AG04449 (cell line): ENCODE measurements at regions not wholly inside any gene's neighbourhood (a gene's known extent, or its start where the extent isn't known, plus 50 kb on each side); places are given as distances from the start of the nearest gene placed in this dataset.

Source experiments
- CTCF ChIA-PET: fragments of 350-600 bp; formaldehyde crosslinking; extraction: SDS; loops from one replicate; lab custom pipeline; 2021; ENCODE audit warnings: antibody characterized with exemption; lab: Yijun Ruan, JAX
- POLR2A ChIA-PET: fragments of 400-600, 350-600 bp; formaldehyde crosslinking; extraction: SDS; loops from one replicate; lab custom pipeline; 2020; ENCODE audit warnings: antibody characterized with exemption, inconsistent platforms; lab: Yijun Ruan, JAX
- DNase-seq: peaks from one replicate; pipeline ENCODE4 v3.0.0-alpha.2; 2010; ENCODE audit warnings: low read depth, low spot score
- H3K4me3 ChIP-seq: 2 replicates; pipeline ENCODE4 v1.5.1; 2011; ENCODE audit warnings: low read depth, mild to moderate bottlenecking, control low read depth, low read length
- CTCF ChIP-seq: IDR thresholded peaks from one replicate; pipeline ENCODE4 v1.5.1; 2011; ENCODE audit warnings: mild to moderate bottlenecking, moderate library complexity, low read length, control low read depth, inconsistent platforms; ENCODE audit not compliant: insufficient read depth; ENCODE audit errors: missing control alignments

- CTCF ChIA-PET: no interaction called here
- POLR2A ChIA-PET: no interaction called here
- TF ChIP-seq CTCF: no peak
- no peak overlapping the region for H3K4me3 ChIP-seq
- DNase-seq: no peak
These were observed 182.8 kb downstream of the PIK3C3 start for GRCh38 chr18:42137693-42138375.

DNA sequence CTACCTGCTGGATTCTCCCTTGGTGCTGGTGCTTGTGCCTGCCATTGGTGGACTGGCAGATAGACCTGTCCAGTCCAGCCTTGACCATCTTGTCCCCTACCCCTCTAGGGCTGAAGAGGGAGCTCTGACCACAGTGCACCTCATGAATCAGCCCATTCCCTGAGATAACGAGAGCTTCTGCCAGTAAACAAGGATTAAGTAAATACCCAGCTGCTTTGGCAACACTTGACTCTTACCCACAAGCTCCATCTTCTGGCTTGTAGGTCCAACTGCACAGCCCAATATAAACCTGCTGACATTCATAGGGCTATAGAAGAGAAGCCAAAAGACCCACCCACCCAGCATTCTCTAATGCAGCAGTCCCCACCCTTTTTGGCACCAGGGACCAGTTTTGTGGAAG lies 186.4 kb downstream of the PIK3C3 start:
- CTCF ChIA-PET: interaction anchor here (0.7 kb wide), 1 partner anchor 27 kb away, joined by 3 read pairs; no protein-coding TSS in a partner anchor
- POLR2A ChIA-PET: no interaction called here
- no peak overlapping the region for H3K4me3 ChIP-seq
- DNase-seq: no peak
- TF ChIP-seq CTCF: no peak

GRCh38 chr18:42155024-42155423 lies 200.0 kb downstream of the PIK3C3 start:
- ChIA-PET POLR2A (no interaction called here), CTCF (interaction anchor here (0.6 to 1.5 kb wide), 2 partner anchors 41 to 142 kb away, joined by 3 to 5 read pairs; no protein-coding TSS in a partner anchor)
- no peak for DNase-seq
- TF ChIP-seq CTCF: no peak
- H3K4me3 ChIP-seq: no peak overlapping the region

DNA sequence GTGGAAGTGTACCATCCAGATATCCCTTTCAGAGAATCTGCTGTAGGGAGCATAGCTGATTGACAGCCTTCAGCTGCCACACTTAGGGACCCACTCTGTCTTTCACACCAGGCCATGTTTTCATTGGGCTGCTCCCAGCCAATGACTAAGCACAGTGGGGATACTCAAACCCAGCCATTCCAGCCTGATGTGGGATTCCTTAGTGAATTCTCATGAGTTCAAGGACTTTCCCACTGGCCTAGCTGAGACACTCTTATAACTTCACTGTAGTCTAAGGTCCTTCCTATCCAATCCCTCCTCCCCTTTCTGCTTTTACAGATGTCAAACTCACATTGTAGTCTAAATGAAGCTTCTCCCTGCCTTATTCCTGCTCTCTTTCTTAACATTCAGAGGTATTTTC lies 201.2 kb downstream of the PIK3C3 start:
- no peak for TF ChIP-seq CTCF
- H3K4me3 ChIP-seq: no peak overlapping the region
- DNase-seq: no peak
- ChIA-PET POLR2A (no interaction called here), CTCF (interaction anchor here (1.5 kb wide), 1 partner anchor 42 kb away, joined by 5 read pairs; no protein-coding TSS in a partner anchor)

GRCh38 chr18:42157420-42157819 lies 202.4 kb downstream of the PIK3C3 start:
- no peak for DNase-seq
- ChIA-PET CTCF (no interaction called here), POLR2A (no interaction called here)
- no peak overlapping the region for H3K4me3 ChIP-seq
- no peak for TF ChIP-seq CTCF

DNA sequence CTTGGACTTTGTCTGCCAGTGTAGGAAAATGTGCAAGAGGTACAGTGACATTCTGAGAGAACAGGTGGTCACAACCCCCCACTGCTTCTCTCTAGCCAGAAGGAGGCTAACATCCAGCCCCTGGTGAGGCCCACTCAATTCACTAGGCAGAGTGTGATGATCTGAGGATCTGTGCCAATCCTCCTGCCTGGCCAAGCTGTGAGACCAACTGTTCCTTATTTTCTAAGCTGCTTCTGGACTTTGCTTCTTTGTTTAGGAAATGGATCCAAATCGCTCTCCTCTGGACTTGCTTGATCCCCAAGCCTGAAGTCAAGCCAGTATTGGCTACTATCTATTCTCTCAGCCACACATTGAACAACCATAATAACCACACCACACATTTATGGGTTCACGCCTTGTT lies 202.8 kb downstream of the PIK3C3 start:
- ChIA-PET POLR2A (no interaction called here), CTCF (interaction anchor here (0.7 kb wide), 1 partner anchor 44 kb away, joined by 3 read pairs; no protein-coding TSS in a partner anchor)
- DNase-seq: no peak
- TF ChIP-seq CTCF: no peak
- no peak overlapping the region for H3K4me3 ChIP-seq
